IMR-90 (cell line): ENCODE measurements at regions not wholly inside any gene's neighbourhood (a gene's known extent, or its start where the extent isn't known, plus 50 kb on each side); places are given as distances from the start of the nearest gene placed in this dataset.

Source experiments
- ATAC-seq: fragments of 200-7000 bp; cut with Tn5 transposase; 2 replicates; pipeline ENCODE4 v1.9.1; 2020; ENCODE audit warnings: low read depth, mild to moderate bottlenecking, moderate library complexity
- BruUV-seq: library from RNA; stranded (reverse); fragments of 400-500 nt; replicated peaks from 2 replicates; lab custom pipeline; 2021; lab: Mats Ljungman, UMichigan
- CTCF ChIA-PET: fragments of 300-600 bp; formaldehyde crosslinking; extraction: SDS; loops from one replicate; lab custom pipeline; 2021; ENCODE audit warnings: antibody characterized with exemption; lab: Yijun Ruan, JAX
- POLR2A ChIA-PET: fragments of 300-600 bp; sonication (Branson Sonifier 250); formaldehyde crosslinking; loops from one replicate; lab custom pipeline; 2022; ENCODE audit warnings: antibody characterized with exemption; ENCODE audit not compliant: unreplicated experiment; lab: Charles Lee
- DNase-seq: peaks from one replicate; pipeline ENCODE4 v3.0.0; 2013
- H2AFZ ChIP-seq: replicated peaks from 2 replicates; pipeline ENCODE3; 2013; ENCODE audit warnings: low read length, mild to moderate bottlenecking; ENCODE audit not compliant: poor library complexity
- H2AK5ac ChIP-seq: 2 replicates; pipeline ENCODE4 v1.6.1; 2013; ENCODE audit warnings: low read depth, low read length, inconsistent platforms
- H2AK9ac ChIP-seq: replicated peaks from 2 replicates; pipeline ENCODE3; 2013; ENCODE audit warnings: mild to moderate bottlenecking, low read depth, low read length, moderate library complexity; ENCODE audit not compliant: poor library complexity
- H2BK120ac ChIP-seq: 2 replicates; pipeline ENCODE4 v1.6.1; 2013; ENCODE audit warnings: low read depth, low read length, inconsistent platforms
- H2BK15ac ChIP-seq: 3 replicates; pipeline ENCODE4 v1.6.1; 2013; ENCODE audit warnings: low read depth, low read length, inconsistent platforms
- H2BK20ac ChIP-seq: 2 replicates; pipeline ENCODE4 v1.6.1; 2013; ENCODE audit warnings: low read depth, mild to moderate bottlenecking, inconsistent platforms, low read length, moderate library complexity
- H2BK5ac ChIP-seq: 2 replicates; pipeline ENCODE4 v1.6.1; 2013; ENCODE audit warnings: mild to moderate bottlenecking, low read depth, low read length, inconsistent platforms; ENCODE audit not compliant: poor library complexity, severe bottlenecking
- H3K14ac ChIP-seq: replicated peaks from 2 replicates; pipeline ENCODE4 v1.6.1; 2013; ENCODE audit warnings: low read depth, low read length, inconsistent platforms
- H3K18ac ChIP-seq: 2 replicates; pipeline ENCODE4 v1.6.1; 2013; ENCODE audit warnings: low read depth, low read length, control low read depth
- H3K23ac ChIP-seq: 2 replicates; pipeline ENCODE4 v1.6.1; 2013; ENCODE audit warnings: low read depth, low read length, inconsistent platforms
- H3K27ac ChIP-seq: 2 replicates; pipeline ENCODE4 v1.5.1; 2013; ENCODE audit warnings: mild to moderate bottlenecking, control low read depth, low read length; ENCODE audit not compliant: insufficient read depth
- H3K27me3 ChIP-seq: 2 replicates; pipeline ENCODE4 v1.6.1; 2013; ENCODE audit warnings: low read length; ENCODE audit not compliant: control insufficient read depth, insufficient read depth
- H3K36me3 ChIP-seq: 2 replicates; pipeline ENCODE4 v1.6.1; 2013; ENCODE audit warnings: low read length, mixed read lengths; ENCODE audit not compliant: control insufficient read depth, insufficient read depth
- H3K4ac ChIP-seq: 2 replicates; pipeline ENCODE4 v1.6.1; 2013; ENCODE audit warnings: low read depth, low read length, inconsistent platforms
- H3K4me1 ChIP-seq: 2 replicates; pipeline ENCODE4 v1.6.1; 2013; ENCODE audit warnings: low read length, mixed read lengths; ENCODE audit not compliant: control insufficient read depth, insufficient read depth
- H3K4me2 ChIP-seq: 2 replicates; pipeline ENCODE4 v1.6.1; 2013; ENCODE audit warnings: low read depth, mild to moderate bottlenecking, control low read depth, low read length, moderate library complexity
- H3K4me3 ChIP-seq: 2 replicates; pipeline ENCODE4 v1.5.1; 2013; ENCODE audit warnings: low read depth, mild to moderate bottlenecking, control low read depth, low read length, moderate library complexity; ENCODE audit not compliant: insufficient read depth
- H3K56ac ChIP-seq: 2 replicates; pipeline ENCODE4 v1.6.1; 2013; ENCODE audit warnings: low read length, inconsistent platforms; ENCODE audit not compliant: insufficient read depth; ENCODE audit errors: extremely low read depth
- H3K79me1 ChIP-seq, 2 experiments: 2 replicates each; pipeline ENCODE4 v1.6.1; 2013; ENCODE audit warnings: low read length in 2 of 2, inconsistent platforms in 1 of 2, low read depth in 1 of 2
- H3K9ac ChIP-seq: 2 replicates; pipeline ENCODE4 v1.6.1; 2013; ENCODE audit warnings: low read depth, low read length, control low read depth
- H3K9me1 ChIP-seq: 2 replicates; pipeline ENCODE4 v1.6.1; 2013; ENCODE audit warnings: low read length, inconsistent platforms; ENCODE audit not compliant: insufficient read depth
- H3K9me3 ChIP-seq: 2 replicates; pipeline ENCODE4 v1.6.1; 2013; ENCODE audit warnings: low read length; ENCODE audit not compliant: control insufficient read depth, insufficient read depth
- H4K20me1 ChIP-seq: 2 replicates; pipeline ENCODE4 v1.6.1; 2013; ENCODE audit warnings: low read length, inconsistent platforms; ENCODE audit not compliant: insufficient read depth
- H4K5ac ChIP-seq: 2 replicates; pipeline ENCODE4 v1.6.1; 2013; ENCODE audit warnings: mild to moderate bottlenecking, low read depth, low read length, control low read depth
- H4K8ac ChIP-seq, 2 experiments: 2 replicates each; pipeline ENCODE4 v1.6.1; 2013; ENCODE audit warnings: low read depth in 2 of 2, low read length in 2 of 2, control low read depth in 1 of 2, inconsistent platforms in 1 of 2
- H4K91ac ChIP-seq: 2 replicates; pipeline ENCODE4 v1.6.1; 2013; ENCODE audit warnings: low read depth, low read length, inconsistent platforms; ENCODE audit not compliant: insufficient read depth
- BHLHE40 ChIP-seq: fragments of 150-350 bp; IDR thresholded peaks from 2 replicates; pipeline ENCODE4 v1.6.1; 2016; ENCODE audit warnings: mild to moderate bottlenecking, low read depth, low read length
- CEBPB ChIP-seq: IDR thresholded peaks from 2 replicates; pipeline ENCODE4 v1.6.1; 2012; ENCODE audit warnings: low read depth, low read length, improper control_type of control experiment
- CHD1 ChIP-seq: IDR thresholded peaks from 2 replicates; pipeline ENCODE4 v1.6.1; 2012; ENCODE audit warnings: low read depth, low read length, improper control_type of control experiment
- CTCF ChIP-seq: conservative IDR thresholded peaks from 2 replicates; pipeline ENCODE4 v1.5.1; 2012; ENCODE audit warnings: mild to moderate bottlenecking, low read depth, low read length, improper control_type of control experiment
- FOS ChIP-seq: fragments of 150-350 bp; IDR thresholded peaks from 2 replicates; pipeline ENCODE4 v1.6.1; 2016; ENCODE audit warnings: low read depth, low read length
- MAFK ChIP-seq: IDR thresholded peaks from 2 replicates; pipeline ENCODE4 v1.6.1; 2012; ENCODE audit warnings: low read depth, low read length, improper control_type of control experiment
- MAZ ChIP-seq: IDR thresholded peaks from 2 replicates; pipeline ENCODE4 v1.6.1; 2012; ENCODE audit warnings: low read depth, mild to moderate bottlenecking, low read length, improper control_type of control experiment, moderate library complexity, borderline replicate concordance
- MXI1 ChIP-seq: IDR thresholded peaks from 2 replicates; pipeline ENCODE4 v1.6.1; 2012; ENCODE audit warnings: low read depth, mild to moderate bottlenecking, low read length, moderate library complexity, borderline replicate concordance
- NFE2L2 ChIP-seq: fragments of 150-350 bp; IDR thresholded peaks from 2 replicates; pipeline ENCODE4 v1.6.1; 2016; ENCODE audit warnings: low read depth, mild to moderate bottlenecking, low read length
- POLR2A ChIP-seq: IDR thresholded peaks from 2 replicates; pipeline ENCODE4 v1.6.1; 2012; ENCODE audit warnings: mild to moderate bottlenecking, low read depth, low read length
- RAD21 ChIP-seq: IDR thresholded peaks from 2 replicates; pipeline ENCODE4 v1.6.1; 2012; ENCODE audit warnings: low read length, improper control_type of control experiment
- RCOR1 ChIP-seq: IDR thresholded peaks from 2 replicates; pipeline ENCODE4 v1.6.1; 2012; ENCODE audit warnings: mild to moderate bottlenecking, low read length, improper control_type of control experiment; ENCODE audit not compliant: insufficient replicate concordance
- RFX5 ChIP-seq: IDR thresholded peaks from 2 replicates; pipeline ENCODE4 v1.8.0; 2012; ENCODE audit warnings: low read depth, mild to moderate bottlenecking, low read length, moderate library complexity
- SMC3 ChIP-seq: fragments of 150-350 bp; IDR thresholded peaks from 2 replicates; pipeline ENCODE4 v1.6.1; 2016; ENCODE audit warnings: low read depth, mild to moderate bottlenecking, antibody characterized with exemption, low read length, moderate library complexity
- USF2 ChIP-seq: fragments of 150-350 bp; IDR thresholded peaks from 2 replicates; pipeline ENCODE4 v1.6.1; 2017; ENCODE audit warnings: mild to moderate bottlenecking, antibody characterized with exemption, low read length, low read depth
- dilution Hi-C: fragments of 300-500 bp; cut with HindIII; formaldehyde crosslinking; loops from one replicate; pipeline ENCODE4 v1.14.3; 2018; ENCODE audit warnings: low sequenced_read_pairs; ENCODE audit not compliant: unreplicated experiment
- in situ Hi-C: fragments of 300-500 bp; cut with MboI; formaldehyde crosslinking; loops from 3 replicates; pipeline ENCODE4 v1.14.3; 2019; ENCODE audit warnings: low sequenced_read_pairs, inconsistent platforms, mixed read lengths
- intact Hi-C: fragments of 100-400 bp; cut with micrococcal nuclease; formaldehyde crosslinking; loops from 2 replicates; pipeline ENCODE4 v1.10.0; 2022
- TF ChIP-seq, protein P1 (sequence below): fragments of 150-350 bp; IDR thresholded peaks from 2 replicates; pipeline ENCODE4 v1.6.1; 2016; ENCODE audit warnings: low read depth, mild to moderate bottlenecking, low read length, moderate library complexity, borderline replicate concordance

- in situ Hi-C loops (no loop called here), intact Hi-C loops (no loop called here), dilution Hi-C loops (no loop called here)
- no peaks in the 10 kb centered on the region for H4K20me1 ChIP-seq
- no peaks in the 10 kb centered on the region for H3K79me1 ChIP-seq
- H3K4me2 ChIP-seq = no peak overlapping the region
- no peak overlapping the region for H2BK15ac ChIP-seq
- POLR2A ChIA-PET = no interaction called here
- H2BK120ac ChIP-seq = no peak overlapping the region
- no peak overlapping the region for H3K56ac ChIP-seq
- H2AFZ ChIP-seq = no peak overlapping the region
- no peaks in the 10 kb centered on the region for H3K27me3 ChIP-seq
- no peak overlapping the region for H2AK9ac ChIP-seq
- ATAC-seq (no peak), DNase-seq (no peak)
- H2BK20ac ChIP-seq = no peak overlapping the region
- no peak overlapping the region for H3K14ac ChIP-seq
- no peaks in the 10 kb centered on the region for H3K4me1 ChIP-seq
- no peak overlapping the region for H4K5ac ChIP-seq
- TF ChIP-seq SMC3 (no peak), MXI1 (no peak), BHLHE40 (no peak), USF2 (no peak), NFE2L2 (no peak), CTCF (no peak), RCOR1 (no peak), RAD21 (no peak), RFX5 (no peak), POLR2A (no peak), MAZ (no peak), CEBPB (no peak), FOS (no peak), CHD1 (no peak), MAFK (no peak)
- TF ChIP-seq, protein P1, sequence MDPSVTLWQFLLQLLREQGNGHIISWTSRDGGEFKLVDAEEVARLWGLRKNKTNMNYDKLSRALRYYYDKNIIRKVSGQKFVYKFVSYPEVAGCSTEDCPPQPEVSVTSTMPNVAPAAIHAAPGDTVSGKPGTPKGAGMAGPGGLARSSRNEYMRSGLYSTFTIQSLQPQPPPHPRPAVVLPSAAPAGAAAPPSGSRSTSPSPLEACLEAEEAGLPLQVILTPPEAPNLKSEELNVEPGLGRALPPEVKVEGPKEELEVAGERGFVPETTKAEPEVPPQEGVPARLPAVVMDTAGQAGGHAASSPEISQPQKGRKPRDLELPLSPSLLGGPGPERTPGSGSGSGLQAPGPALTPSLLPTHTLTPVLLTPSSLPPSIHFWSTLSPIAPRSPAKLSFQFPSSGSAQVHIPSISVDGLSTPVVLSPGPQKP = no peak
- H2BK5ac ChIP-seq = no peak overlapping the region
- CTCF ChIA-PET = no interaction called here
- no peak overlapping the region for H2AK5ac ChIP-seq
- H3K18ac ChIP-seq = no peak overlapping the region
- H3K9me1 ChIP-seq = no peaks in the 10 kb centered on the region
- no peak overlapping the region for H3K4ac ChIP-seq
- no peak overlapping the region for H4K91ac ChIP-seq
- no peak overlapping the region for H3K9ac ChIP-seq
- no peak overlapping the region for H3K27ac ChIP-seq
- H3K36me3 ChIP-seq = no peaks in the 10 kb centered on the region
- no peak overlapping the region for H3K4me3 ChIP-seq
- no peak overlapping the region for H4K8ac ChIP-seq
- no TSS peak for BruUV-seq
- H3K9me3 ChIP-seq = peaks cover 21% of the 10 kb centered on the region
- no peak overlapping the region for H3K23ac ChIP-seq
These were observed 94.4 kb upstream of the VIPR2 start for GRCh38 chr7:159239028-159239427.
